GM18502 (cell line): ENCODE measurements at regions not wholly inside any gene's neighbourhood (a gene's known extent, or its start where the extent isn't known, plus 50 kb on each side); places are given as distances from the start of the nearest gene placed in this dataset.

ENCODE experiments used
- ATAC-seq: cut with Tn5 transposase; IDR thresholded peaks from one replicate; pipeline ENCODE4 v1.9.1; 2021; ENCODE audit warnings: mild to moderate bottlenecking; ENCODE audit not compliant: unreplicated experiment, poor library complexity

- no peak for ATAC-seq
Observed at GRCh38 chr6:66489269-66489987, 782.4 kb upstream of the EYS start.

- ATAC-seq, result no peak
Observed at GRCh38 chr6:66481216-66481615, 774.2 kb upstream of the EYS start.

DNA sequence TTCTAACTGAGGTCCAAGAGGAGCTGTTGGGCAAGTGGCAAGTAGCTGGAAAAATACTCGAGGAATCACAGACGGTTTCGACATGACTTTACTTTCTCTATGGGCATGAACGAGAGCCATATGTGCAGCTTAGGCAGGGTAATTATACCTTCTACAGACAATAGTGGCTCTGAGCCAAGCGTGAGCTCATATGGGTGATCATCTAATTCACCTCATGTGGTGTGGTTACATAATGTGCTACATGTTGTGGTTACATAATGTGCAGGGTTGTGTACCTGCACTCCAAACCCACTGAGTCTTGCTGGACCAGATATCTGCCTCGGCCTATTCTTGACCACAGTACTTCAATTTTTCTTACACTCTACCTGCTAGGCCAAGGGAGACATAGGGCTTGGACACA, 771.7 kb upstream of the EYS start:
- no peak for ATAC-seq

GRCh38 chr6:66435321-66435720, 728.3 kb upstream of the EYS start:
- ATAC-seq, result no peak

DNA sequence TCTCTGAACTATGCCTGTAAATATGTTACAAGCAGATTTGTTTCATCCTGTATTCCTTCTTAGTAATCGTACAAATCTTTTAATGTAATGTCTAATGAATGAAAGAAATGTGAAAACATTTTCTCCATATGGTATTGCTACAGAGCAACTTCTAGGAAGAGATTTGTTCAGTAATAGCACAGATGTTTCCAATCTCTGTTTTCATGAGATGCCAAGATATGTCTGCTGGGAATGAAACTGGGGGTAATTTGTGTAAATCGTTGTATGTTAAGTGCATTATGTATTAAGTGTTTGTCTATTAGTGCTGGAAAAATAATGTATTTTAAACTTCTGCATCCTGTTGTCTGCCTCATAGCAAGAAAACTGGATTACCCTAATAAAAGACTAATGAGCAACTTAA, 722.2 kb upstream of the EYS start:
- no peak for ATAC-seq

- no peak for ATAC-seq
Observed at GRCh38 chr6:66423047-66423446, 716.0 kb upstream of the EYS start.

DNA sequence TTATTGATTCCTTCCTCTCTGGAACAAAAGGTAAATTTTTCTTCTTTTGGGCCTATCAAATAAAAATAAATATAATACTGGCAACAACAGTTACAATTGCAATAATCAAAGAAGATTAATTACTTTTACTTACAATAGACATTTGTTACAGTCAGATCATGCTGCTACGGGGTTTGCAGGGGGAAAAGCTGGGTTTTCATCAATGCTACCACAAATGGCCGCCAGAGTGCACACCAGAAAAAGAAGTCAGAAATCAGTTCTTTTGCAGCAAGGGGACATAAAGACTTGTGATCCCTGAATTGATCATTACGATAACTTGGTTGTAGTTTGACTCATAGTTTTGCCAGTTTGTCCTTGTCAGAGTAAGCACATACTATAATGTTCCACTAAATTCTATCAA, 714.5 kb upstream of the EYS start:
- ATAC-seq, result no peak

- ATAC-seq, result no peak
Observed at GRCh38 chr6:66418906-66419305, 711.9 kb upstream of the EYS start.

- ATAC-seq, result no peak
Observed at GRCh38 chr6:66403966-66404365, 696.9 kb upstream of the EYS start.

- ATAC-seq, result no peak
Observed at GRCh38 chr6:66402873-66403272, 695.8 kb upstream of the EYS start.

DNA sequence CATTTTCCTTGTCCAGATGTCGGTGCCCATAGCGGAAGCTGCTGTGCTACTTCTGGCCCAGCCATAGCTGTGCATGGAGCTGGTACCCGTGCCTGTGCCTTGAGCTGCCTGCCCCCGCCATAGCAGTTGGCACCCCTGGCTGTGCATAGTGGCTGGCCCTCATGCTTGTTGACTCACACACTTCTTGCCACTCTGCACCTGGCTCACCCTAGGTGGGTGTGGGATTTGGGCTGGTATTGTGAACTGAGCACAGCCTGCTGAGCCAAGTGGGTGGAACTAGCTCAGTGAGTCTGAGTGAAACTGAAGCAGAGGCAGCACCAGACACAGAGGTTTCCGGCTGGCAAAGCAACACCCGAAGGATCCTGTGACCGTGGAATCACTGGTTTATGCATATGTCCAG, 689.5 kb upstream of the EYS start:
- ATAC-seq, result no peak

DNA sequence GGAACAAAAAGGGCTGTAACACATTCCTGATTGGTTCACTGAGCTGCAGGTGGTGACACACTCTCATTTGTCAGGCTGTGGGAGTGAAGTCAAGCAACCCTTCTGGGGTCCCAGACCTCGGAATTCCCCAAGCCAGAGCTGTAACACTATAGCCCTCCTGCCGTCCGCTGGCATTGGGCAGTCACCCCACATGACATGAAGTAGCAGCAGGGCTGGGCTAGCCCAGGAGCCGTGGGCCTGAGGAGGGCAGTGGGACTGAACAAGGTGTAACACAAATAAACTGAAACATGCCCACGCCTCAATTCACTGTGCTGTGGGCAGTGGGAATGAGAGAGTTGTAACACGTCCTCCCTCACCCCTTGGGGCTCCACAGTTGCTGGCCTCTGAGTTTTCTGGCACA, 689.1 kb upstream of the EYS start:
- no peak for ATAC-seq

DNA sequence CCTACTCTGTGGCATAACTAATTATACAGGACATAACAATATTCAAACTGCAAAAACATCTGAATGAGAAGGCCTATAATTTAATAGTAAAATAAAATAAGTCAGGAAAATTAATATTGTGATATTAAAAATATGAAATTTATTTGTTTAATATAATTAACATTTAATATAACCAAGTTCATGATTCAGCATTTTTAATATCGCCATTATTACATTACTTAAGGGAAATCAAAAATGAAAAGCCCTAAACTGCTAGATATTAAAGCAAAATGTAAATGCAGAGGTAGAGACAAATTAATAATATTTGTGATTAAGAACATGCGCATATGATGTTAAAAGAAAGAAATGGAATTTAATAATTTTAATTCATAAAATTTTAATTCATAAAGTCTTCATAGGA, 683.4 kb upstream of the EYS start:
- ATAC-seq, result no peak

DNA sequence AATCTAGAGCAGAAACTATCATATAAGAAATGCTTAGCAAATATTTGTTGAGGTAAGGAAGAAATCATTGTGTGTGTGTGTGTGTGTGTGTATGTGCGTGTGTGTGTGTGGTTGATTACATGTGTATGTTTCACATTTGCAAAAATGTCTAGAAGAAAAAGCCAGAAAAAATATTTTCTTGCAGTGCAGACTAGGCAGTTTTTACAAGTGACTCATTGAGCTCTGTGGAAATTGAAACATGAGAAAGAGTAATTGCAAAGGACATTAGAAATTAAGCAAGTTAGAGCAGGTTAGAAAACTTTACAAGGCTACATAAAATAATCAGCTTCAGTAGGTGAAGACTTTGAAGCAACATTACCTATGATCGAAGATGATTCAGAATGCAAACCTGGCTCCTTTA, 669.0 kb upstream of the EYS start:
- ATAC-seq, result no peak

DNA sequence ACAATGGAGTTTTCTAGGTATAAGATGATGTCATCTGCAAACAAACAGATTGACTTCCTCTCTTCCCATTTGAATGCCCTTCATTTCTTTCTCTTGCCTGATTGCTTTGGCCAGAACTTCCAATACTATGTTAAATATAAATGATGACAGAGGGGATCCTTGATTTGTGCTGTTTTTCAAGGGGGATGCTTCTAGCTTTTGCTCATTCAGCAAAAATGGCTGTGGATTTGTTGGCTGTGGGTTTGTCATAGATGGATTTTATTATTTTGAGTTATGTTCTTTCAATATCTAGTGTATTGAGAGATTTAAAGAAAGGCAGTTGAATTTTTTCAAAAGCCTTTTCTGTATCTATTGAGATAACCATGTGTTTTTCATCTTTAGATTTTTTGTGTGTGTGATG, 662.4 kb upstream of the EYS start:
- ATAC-seq, result no peak

DNA sequence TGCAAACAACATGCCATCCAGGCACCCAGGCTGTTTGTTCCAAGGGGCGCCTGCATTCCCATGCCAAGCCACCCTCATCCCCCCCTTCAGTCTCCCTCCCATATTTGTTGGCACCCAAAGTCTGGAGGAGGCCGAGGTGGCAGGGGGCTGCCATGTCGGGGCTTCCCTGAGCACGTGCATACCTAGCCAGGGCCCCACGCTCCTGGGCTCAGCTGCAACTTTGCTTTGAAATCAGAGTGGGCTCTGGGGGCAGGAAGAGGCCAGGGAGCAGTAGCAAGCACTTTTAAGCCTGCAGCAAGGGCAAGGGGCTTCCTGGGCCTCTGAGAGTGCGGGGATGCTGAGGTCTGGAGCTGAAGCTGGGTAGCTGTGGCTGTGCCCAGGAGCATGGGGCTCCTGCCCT, 655.9 kb upstream of the EYS start:
- no peak for ATAC-seq

- ATAC-seq, result no peak
Observed at GRCh38 chr6:66361886-66362285, 654.9 kb upstream of the EYS start.

- ATAC-seq, result no peak
Observed at GRCh38 chr6:66357781-66358180, 650.8 kb upstream of the EYS start.

DNA sequence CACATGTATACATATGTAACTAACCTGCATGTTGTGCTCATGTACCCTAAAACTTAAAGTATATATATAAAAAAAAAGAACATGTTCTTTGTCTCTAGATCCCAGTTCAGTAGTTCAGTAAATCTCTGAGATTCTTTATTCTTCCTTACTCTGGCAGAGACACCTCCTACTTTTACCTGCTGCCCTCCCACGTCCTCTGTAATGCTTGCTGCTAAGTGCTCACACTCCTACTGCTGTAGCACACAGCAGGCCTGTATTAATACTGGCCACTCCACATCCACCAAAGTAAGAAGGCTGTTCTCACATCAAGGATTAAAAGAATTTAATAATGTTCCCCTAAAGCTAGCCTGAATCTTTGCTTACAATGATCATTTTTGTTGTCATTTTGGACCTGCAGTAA, 648.4 kb upstream of the EYS start:
- ATAC-seq, result no peak

DNA sequence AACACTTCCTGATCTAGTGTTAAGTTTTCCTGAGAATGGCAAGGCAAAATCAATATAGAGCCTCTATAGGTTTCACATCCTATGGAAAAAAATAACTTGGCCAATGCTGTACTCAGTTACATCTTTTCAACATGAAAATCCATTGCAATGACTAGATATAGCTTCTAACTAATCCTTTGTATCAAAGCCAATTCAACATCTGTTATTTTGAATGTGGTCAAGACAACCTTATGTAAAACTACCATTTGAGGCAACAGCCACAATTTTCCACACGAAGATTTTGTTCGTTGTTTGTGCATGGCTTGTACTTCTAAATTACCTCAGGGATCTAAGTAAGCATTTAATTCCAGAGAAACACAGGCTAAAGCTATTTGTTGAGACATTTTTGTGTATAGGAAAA, 637.8 kb upstream of the EYS start:
- no peak for ATAC-seq

DNA sequence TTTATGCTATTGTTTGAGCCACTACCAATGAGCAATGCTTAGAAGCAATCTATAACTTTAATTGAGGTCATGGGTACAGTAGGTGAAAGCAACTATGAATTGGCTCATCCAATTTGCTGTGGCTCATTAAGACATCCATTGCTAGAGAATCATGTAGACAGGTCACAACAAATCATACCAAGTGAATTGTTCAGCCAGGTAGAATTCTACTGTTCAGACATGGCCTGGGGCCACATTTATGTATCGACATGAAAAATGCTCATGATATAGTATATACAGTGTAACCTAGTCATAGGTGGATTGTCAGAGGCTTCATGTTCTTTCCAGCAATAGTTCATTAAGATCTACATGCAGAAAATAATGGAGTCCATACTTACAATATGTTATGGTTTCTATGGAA, 633.7 kb upstream of the EYS start:
- ATAC-seq, result no peak

DNA sequence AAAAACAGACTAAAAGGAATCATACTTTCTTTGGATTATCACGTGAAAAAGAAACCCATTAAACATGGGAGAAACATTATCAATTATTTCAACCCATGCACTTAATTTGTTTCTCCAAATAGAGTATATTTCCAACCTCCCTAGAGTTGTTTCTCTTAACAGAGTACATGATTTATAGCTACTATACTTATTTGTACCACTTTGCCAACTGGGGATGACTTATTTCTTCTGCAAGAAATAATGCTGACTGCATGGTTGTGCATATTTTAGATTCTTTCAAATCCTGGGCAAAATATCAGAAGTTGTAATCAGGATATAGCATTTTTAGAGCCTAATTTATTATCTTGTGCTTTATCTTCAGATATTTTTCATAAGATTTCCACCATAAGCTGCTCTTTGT, 629.1 kb upstream of the EYS start:
- no peak for ATAC-seq

DNA sequence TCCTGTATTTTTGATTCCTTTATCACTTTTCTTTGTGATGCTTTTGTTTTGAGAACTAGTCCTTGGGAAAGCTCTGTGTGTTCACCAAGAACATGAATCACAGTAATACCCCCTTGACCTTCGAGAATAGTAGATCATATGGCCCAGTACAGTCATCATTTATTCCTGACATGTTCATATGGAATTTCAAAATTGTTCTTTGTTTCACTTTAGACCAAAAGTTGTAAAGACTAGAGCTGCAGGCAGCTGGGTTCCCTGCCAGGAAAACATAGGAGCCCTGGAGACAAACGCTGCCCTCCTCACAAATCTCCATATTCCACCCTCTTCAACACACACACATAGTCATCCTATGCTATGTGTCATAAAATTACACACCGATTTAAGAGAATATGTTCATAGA, 621.2 kb upstream of the EYS start:
- no peak for ATAC-seq
